Progenitor cell of endocrine pancreas (in vitro differentiated cells): ENCODE measurements at regions not wholly inside any gene's neighbourhood (a gene's known extent, or its start where the extent isn't known, plus 50 kb on each side); places are given as distances from the start of the nearest gene placed in this dataset.

Experiments
- DNase-seq: peaks from one replicate; pipeline ENCODE4 v3.0.0; 2021; ENCODE audit warnings: low spot score; ENCODE audit not compliant: unreplicated experiment
- H3K27ac Mint-ChIP-seq: 2 replicates; pipeline ENCODE4 v1.8.0; 2021; ENCODE audit warnings: mild to moderate bottlenecking, moderate library complexity, mixed read lengths
- H3K27me3 Mint-ChIP-seq: 2 replicates; pipeline ENCODE4 v1.8.0; 2021; ENCODE audit warnings: mixed read lengths
- H3K36me3 Mint-ChIP-seq: 2 replicates; pipeline ENCODE4 v1.8.0; 2022; ENCODE audit warnings: mixed read lengths; ENCODE audit not compliant: insufficient read depth
- H3K4me1 Mint-ChIP-seq: 2 replicates; pipeline ENCODE4 v1.8.0; 2021; ENCODE audit warnings: low read depth, mixed read lengths
- H3K4me3 Mint-ChIP-seq: 2 replicates; pipeline ENCODE4 v1.8.0; 2021; ENCODE audit warnings: low read depth, mild to moderate bottlenecking, moderate library complexity, mixed read lengths
- H3K9me3 Mint-ChIP-seq: 2 replicates; pipeline ENCODE4 v1.8.0; 2021; ENCODE audit warnings: low read depth, mixed read lengths
- CTCF ChIP-seq: fragments of 200-600 bp; sonication (generic); IDR thresholded peaks from one replicate; pipeline ENCODE4 v1.5.0; 2021; ENCODE audit warnings: antibody characterized with exemption, mild to moderate bottlenecking; ENCODE audit not compliant: unreplicated experiment

GRCh38 chr13:90683711-90684131 is 663.8 kb upstream of the MIR17HG start:
- Mint-ChIP-seq H3K36me3 (no peaks in the 10 kb centered on the region), H3K27me3 (no peaks in the 10 kb centered on the region), H3K9me3 (no peaks in the 10 kb centered on the region), H3K4me1 (no peaks in the 10 kb centered on the region), H3K27ac (no peak overlapping the region), H3K4me3 (no peak overlapping the region)
- no peak for TF ChIP-seq CTCF
- no peak for DNase-seq

DNA sequence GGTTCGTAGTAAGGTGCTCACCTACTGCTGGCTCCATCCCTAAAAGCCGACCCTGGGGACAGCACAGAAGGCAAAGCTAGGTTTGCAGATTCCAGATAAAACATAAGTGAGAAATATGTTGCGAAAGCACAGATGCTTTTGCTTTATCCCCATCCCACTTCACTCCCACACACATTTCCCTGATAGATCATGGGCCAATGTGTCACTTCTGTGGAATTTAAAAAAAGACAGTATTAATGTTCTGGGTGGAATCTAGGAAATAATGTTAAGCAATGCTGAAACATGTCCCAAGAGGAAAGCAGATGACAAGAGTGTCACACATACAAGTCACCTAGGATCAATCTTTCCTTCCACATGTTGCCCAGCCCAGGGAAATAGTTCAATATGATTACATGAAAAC is 661.0 kb upstream of the MIR17HG start:
- no peaks in the 10 kb centered on the region for H3K4me1 Mint-ChIP-seq
- no peak overlapping the region for H3K4me3 Mint-ChIP-seq
- no peak overlapping the region for H3K27ac Mint-ChIP-seq
- TF ChIP-seq CTCF, result no peak
- H3K9me3 Mint-ChIP-seq, result no peaks in the 10 kb centered on the region
- H3K36me3 Mint-ChIP-seq, result no peaks in the 10 kb centered on the region
- no peaks in the 10 kb centered on the region for H3K27me3 Mint-ChIP-seq
- no peak for DNase-seq

DNA sequence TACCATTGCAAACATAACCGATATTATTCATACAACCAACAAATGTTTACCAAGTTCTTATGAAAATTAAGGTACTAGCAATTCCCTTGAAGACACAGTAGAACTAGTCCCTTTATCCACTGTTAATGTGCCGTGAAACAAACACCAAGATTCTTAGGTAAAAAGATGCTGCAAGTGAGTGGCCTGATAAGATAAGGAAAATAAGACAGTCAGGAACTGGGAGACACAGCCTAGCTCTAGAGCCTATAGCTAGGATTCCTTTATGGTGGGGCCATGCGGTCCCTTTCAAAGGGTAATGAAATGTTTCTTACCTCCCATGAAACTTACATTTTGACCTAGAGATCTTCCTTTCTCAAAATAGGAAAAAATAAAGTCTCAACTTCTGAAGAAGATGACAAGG is 658.4 kb upstream of the MIR17HG start:
- TF ChIP-seq CTCF, result no peak
- no peaks in the 10 kb centered on the region for H3K4me1 Mint-ChIP-seq
- H3K4me3 Mint-ChIP-seq, result no peak overlapping the region
- no peaks in the 10 kb centered on the region for H3K27me3 Mint-ChIP-seq
- H3K27ac Mint-ChIP-seq, result no peak overlapping the region
- DNase-seq, result no peak
- H3K36me3 Mint-ChIP-seq, result no peaks in the 10 kb centered on the region
- no peaks in the 10 kb centered on the region for H3K9me3 Mint-ChIP-seq

DNA sequence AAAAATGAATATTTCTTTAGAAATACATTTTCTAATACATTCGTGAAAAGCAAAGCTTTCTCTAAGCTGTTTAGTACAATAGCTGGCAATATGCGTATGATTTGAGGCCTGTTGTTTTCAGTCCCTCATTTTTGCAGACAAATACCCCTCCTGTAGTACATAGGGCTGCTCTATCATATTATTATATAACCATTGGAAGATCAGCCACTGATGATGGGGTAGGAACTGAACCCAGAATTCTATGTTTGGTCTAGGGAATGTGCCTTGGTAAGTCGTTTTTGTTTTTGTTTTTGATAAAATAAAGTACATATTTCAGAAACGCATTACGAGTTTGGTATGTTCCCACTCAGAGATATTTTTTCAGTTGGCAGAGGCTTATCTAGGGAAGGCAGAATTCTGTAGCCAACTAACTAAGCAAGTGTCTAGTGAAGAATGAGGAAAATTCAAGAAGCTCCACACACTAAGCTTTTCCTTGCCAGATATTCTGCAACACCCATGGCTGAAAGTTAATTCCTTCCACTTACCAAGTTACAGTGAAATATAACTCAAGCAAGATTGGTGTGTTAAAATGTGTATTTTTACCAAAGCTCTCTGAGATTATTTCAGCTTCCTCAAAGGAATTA is 656.9 kb upstream of the MIR17HG start:
- no peak overlapping the region for H3K4me3 Mint-ChIP-seq
- no peak overlapping the region for H3K27ac Mint-ChIP-seq
- no peaks in the 10 kb centered on the region for H3K36me3 Mint-ChIP-seq
- H3K9me3 Mint-ChIP-seq, result no peaks in the 10 kb centered on the region
- no peak for DNase-seq
- no peaks in the 10 kb centered on the region for H3K4me1 Mint-ChIP-seq
- H3K27me3 Mint-ChIP-seq, result no peaks in the 10 kb centered on the region
- no peak for TF ChIP-seq CTCF

GRCh38 chr13:90696254-90696653 is 651.2 kb upstream of the MIR17HG start:
- no peak for DNase-seq
- no peak overlapping the region for H3K27ac Mint-ChIP-seq
- H3K36me3 Mint-ChIP-seq, result no peaks in the 10 kb centered on the region
- no peak for TF ChIP-seq CTCF
- no peak overlapping the region for H3K4me3 Mint-ChIP-seq
- no peaks in the 10 kb centered on the region for H3K9me3 Mint-ChIP-seq
- peaks cover 14% of the 10 kb centered on the region for H3K4me1 Mint-ChIP-seq
- H3K27me3 Mint-ChIP-seq, result no peaks in the 10 kb centered on the region
